ENCODE measurements at regions not wholly inside any gene's neighbourhood (a gene's known extent, or its start where the extent isn't known, plus 50 kb on each side); places are given as distances from the start of the nearest gene placed in this dataset.

DNA sequence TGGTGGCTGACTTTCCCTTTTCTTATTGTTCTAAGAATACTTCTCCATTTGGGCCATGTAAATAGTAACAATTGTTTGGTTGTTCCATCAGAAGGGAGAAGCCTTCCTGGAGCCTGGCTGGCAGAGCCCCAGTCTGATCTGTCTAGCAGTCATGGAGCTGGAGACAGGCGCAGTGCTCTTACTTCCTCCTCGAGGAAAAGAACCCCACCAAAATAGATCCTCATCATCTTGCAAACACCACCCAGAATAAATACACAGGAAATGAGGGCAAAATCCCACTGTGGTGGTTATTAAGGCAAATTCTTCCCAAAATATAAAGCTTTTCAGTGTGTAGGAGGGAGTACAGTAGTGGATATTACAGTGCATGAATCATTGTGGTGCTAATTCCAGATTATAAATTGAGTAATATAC lies 195.1 kb upstream of the SGK1 start:
- no peak overlapping the region for H3K27ac ChIP-seq (ENCODE audit: insufficient read depth, low read depth, low read length, poor library complexity, severe bottlenecking)
- WGBS, 2 experiments = 92 to 100% methylated on average over 1 to 2 of the region's 2 CpGs
- H3K36me3 ChIP-seq (ENCODE audit: control insufficient read depth, insufficient read depth, low read length) = no peaks in the 10 kb centered on the region
- H3K27me3 ChIP-seq (ENCODE audit: control insufficient read depth, insufficient read depth, low read length, poor library complexity, severe bottlenecking) = no peaks in the 10 kb centered on the region
- no peak overlapping the region for H3K4me3 ChIP-seq (ENCODE audit: insufficient read depth, low read depth, low read length)
- H3K9me3 ChIP-seq (ENCODE audit: control insufficient read depth, low read length) = no peaks in the 10 kb centered on the region
- H3K4me1 ChIP-seq (ENCODE audit: control insufficient read depth, insufficient read depth, low read length) = no peaks in the 10 kb centered on the region

DNA sequence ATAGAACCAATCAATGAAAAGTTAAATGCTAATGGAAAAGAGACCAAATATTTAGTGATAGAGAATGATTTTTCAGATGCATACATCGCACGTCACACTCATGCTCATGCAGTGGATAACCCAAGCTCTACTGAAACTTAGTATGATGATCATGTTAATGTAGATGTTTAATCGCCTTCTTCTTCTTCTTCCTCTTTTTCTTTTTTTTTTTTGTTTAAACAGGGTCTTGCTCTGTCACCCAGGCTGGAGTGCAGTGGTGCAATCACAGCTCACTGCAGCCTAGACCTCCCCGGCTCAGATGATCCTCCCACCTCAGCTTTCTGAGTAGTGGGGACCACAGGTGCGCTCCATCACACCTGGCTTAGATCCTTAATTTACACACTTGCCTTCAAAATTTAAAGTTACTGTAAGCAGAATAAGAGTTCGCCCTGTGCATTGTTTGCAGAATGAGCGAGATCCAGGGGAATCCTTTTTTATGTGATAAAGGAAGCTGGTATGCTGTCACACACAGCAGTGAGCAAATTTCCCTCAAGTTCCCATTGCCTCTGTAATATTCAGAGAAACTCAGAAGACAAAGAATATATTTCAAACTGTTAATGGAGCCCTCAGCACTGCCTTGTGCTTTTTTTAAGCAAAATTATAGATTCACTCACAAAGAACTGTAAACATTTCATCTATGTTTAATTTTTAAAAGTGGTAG lies 194.2 kb upstream of the SGK1 start:
- H3K27me3 ChIP-seq (ENCODE audit: control insufficient read depth, insufficient read depth, low read length, poor library complexity, severe bottlenecking) = no peaks in the 10 kb centered on the region
- H3K27ac ChIP-seq (ENCODE audit: insufficient read depth, low read depth, low read length, poor library complexity, severe bottlenecking) = no peak overlapping the region
- H3K4me3 ChIP-seq (ENCODE audit: insufficient read depth, low read depth, low read length) = no peak overlapping the region
- no peaks in the 10 kb centered on the region for H3K9me3 ChIP-seq (ENCODE audit: control insufficient read depth, low read length)
- no peaks in the 10 kb centered on the region for H3K4me1 ChIP-seq (ENCODE audit: control insufficient read depth, insufficient read depth, low read length)
- H3K36me3 ChIP-seq (ENCODE audit: control insufficient read depth, insufficient read depth, low read length) = no peaks in the 10 kb centered on the region
- 93 to 98% methylated on average over 7 of the region's 7 CpGs for WGBS, 2 experiments

DNA sequence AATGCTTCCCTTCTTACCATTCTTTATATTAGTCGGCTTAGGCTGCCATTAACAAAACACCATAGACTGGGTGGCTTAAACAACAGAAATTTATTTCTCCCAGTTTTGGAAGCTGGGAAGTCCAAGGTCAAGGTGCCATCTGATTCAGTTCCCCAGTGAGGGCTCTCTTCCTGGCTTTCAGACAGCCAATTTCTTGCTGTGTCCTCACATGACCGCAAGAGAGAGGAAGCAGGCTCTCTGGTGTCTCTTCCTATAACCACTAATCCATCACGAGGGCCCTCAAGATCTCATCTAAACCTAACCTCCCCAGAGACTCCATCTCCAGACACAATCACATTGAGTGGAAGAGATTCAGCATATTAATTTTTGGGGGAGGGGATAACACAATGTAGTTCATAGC lies 193.0 kb upstream of the SGK1 start:
- Histone ChIP-seq H3K36me3 (ENCODE audit: control insufficient read depth, insufficient read depth, low read length) (no peaks in the 10 kb centered on the region), H3K9me3 (ENCODE audit: control insufficient read depth, low read length) (no peaks in the 10 kb centered on the region), H3K27me3 (ENCODE audit: control insufficient read depth, insufficient read depth, low read length, poor library complexity, severe bottlenecking) (no peaks in the 10 kb centered on the region), H3K27ac (ENCODE audit: insufficient read depth, low read depth, low read length, poor library complexity, severe bottlenecking) (no peak overlapping the region), H3K4me3 (ENCODE audit: insufficient read depth, low read depth, low read length) (no peak overlapping the region), H3K4me1 (ENCODE audit: control insufficient read depth, insufficient read depth, low read length) (no peaks in the 10 kb centered on the region)
- WGBS, 2 experiments = 87 to 94% methylated on average over 3 of the region's 3 CpGs

DNA sequence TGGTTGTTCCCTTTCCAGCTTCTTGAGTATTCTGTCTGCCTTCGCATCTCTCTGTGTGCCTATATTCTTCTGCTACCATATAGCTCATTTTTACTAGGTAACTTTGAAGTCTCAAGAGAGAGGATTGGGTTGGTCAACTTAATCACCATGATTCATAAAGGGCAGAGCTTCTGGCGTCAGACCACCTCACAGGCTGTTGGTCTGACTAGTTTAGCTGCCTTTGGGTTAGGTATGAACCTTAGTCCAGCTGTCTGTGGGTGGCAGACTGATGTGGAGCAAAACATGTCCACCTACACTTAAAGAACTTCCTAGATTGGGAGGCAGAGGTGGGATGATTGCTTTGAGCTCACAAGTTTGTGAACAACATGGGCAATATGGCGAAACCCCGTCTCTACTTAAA lies 192.2 kb upstream of the SGK1 start:
- no peaks in the 10 kb centered on the region for H3K27me3 ChIP-seq (ENCODE audit: control insufficient read depth, insufficient read depth, low read length, poor library complexity, severe bottlenecking)
- no peaks in the 10 kb centered on the region for H3K4me1 ChIP-seq (ENCODE audit: control insufficient read depth, insufficient read depth, low read length)
- no peak overlapping the region for H3K27ac ChIP-seq (ENCODE audit: insufficient read depth, low read depth, low read length, poor library complexity, severe bottlenecking)
- no peak overlapping the region for H3K4me3 ChIP-seq (ENCODE audit: insufficient read depth, low read depth, low read length)
- H3K9me3 ChIP-seq (ENCODE audit: control insufficient read depth, low read length) = no peaks in the 10 kb centered on the region
- 94 to 96% methylated on average over 4 of the region's 4 CpGs for WGBS, 2 experiments
- H3K36me3 ChIP-seq (ENCODE audit: control insufficient read depth, insufficient read depth, low read length) = no peaks in the 10 kb centered on the region

DNA sequence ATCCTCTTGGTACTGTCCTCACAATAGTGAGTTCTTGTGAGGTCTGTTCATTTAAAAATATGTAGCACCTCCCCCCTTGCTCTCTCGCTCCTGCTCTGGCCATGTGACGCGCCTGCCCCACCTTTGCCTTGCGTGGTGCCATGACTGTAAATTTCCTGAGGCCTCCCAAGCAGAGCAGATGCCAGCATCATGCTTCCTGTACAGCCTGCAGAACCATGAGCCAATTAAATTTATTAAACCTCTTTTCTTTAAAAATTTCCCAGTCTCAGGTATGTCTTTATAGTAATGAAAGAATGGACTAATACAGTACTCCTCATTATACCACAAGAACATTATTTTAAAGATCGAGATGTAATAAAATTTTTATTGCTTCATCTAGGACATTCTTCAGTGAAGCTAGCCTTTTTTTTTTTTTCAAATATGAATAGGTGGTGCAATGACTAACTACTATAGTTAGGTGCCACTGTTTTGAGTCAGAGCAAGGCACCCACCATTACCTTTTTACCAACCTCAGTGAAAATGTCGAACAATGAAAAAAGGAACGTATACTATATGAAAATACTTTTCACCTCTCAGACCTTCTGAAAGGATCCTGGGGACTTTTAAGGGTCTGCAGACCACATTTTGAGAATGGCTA lies 191.1 kb upstream of the SGK1 start:
- Histone ChIP-seq H3K9me3 (ENCODE audit: control insufficient read depth, low read length) (no peaks in the 10 kb centered on the region), H3K36me3 (ENCODE audit: control insufficient read depth, insufficient read depth, low read length) (no peaks in the 10 kb centered on the region), H3K27me3 (ENCODE audit: control insufficient read depth, insufficient read depth, low read length, poor library complexity, severe bottlenecking) (no peaks in the 10 kb centered on the region), H3K4me3 (ENCODE audit: insufficient read depth, low read depth, low read length) (no peak overlapping the region), H3K27ac (ENCODE audit: insufficient read depth, low read depth, low read length, poor library complexity, severe bottlenecking) (no peak overlapping the region), H3K4me1 (ENCODE audit: control insufficient read depth, insufficient read depth, low read length) (no peaks in the 10 kb centered on the region)
- WGBS, 2 experiments = 95 to 97% methylated on average over 6 to 7 of the region's 7 CpGs

DNA sequence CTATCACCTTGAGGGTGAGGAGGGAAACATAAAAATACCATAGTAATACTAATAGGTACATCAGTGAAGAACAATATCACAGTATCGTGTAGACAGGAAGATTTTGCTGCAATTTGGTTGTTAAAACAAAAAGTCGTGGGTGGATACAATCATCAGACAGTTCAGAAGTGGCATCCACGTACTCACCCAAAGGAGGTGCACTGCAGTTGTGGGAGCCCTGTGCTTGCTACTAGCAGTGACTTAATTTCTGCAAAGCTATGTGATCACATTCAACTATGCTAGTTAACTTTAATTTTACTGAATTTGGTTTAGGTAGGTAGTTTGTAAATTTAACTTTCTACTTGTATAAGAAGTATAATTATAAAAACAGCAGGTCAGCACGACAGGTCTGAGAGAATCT lies 188.2 kb upstream of the SGK1 start:
- Histone ChIP-seq H3K9me3 (ENCODE audit: control insufficient read depth, low read length) (no peaks in the 10 kb centered on the region), H3K27ac (ENCODE audit: insufficient read depth, low read depth, low read length, poor library complexity, severe bottlenecking) (no peak overlapping the region), H3K27me3 (ENCODE audit: control insufficient read depth, insufficient read depth, low read length, poor library complexity, severe bottlenecking) (no peaks in the 10 kb centered on the region), H3K4me3 (ENCODE audit: insufficient read depth, low read depth, low read length) (no peak overlapping the region), H3K36me3 (ENCODE audit: control insufficient read depth, insufficient read depth, low read length) (no peaks in the 10 kb centered on the region), H3K4me1 (ENCODE audit: control insufficient read depth, insufficient read depth, low read length) (no peaks in the 10 kb centered on the region)
- 91 to 96% methylated on average over 3 of the region's 4 CpGs for WGBS, 2 experiments

DNA sequence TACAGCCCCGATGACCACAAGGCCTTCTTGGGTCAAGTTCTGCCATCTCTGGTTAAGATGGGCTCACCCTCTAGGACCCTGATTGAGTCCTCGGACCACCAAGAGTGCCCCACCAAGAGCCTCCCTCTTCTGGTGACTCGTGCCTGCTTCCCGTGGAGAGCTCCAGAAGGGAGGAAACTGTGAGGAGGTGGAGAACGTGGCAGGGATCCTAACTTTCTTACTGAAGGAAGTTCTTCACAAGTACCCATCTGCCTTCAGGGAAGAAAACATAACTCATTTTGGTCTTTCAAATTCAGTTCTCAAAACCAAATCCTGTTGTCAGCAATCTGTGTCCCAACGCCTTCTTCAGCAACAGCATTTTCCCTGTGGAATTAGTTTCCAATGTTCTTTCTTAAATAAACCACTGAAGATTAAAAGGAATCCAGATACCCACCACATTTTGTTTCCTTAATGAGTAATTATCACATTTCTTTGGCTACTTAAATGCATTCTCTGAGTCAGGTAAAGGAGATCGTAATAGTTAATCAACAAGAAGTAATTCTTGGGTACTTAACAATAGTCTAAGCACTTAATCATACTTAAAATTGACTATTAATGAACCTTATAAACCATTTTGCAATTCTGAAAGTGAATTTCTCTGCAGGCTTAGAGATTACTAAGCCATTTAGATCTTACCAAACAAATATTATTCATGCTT lies 185.8 kb upstream of the SGK1 start:
- no peak overlapping the region for H3K4me3 ChIP-seq (ENCODE audit: insufficient read depth, low read depth, low read length)
- 88 to 95% methylated on average over 6 to 7 of the region's 7 CpGs for WGBS, 2 experiments
- H3K4me1 ChIP-seq (ENCODE audit: control insufficient read depth, insufficient read depth, low read length) = no peaks in the 10 kb centered on the region
- H3K27me3 ChIP-seq (ENCODE audit: control insufficient read depth, insufficient read depth, low read length, poor library complexity, severe bottlenecking) = no peaks in the 10 kb centered on the region
- no peaks in the 10 kb centered on the region for H3K36me3 ChIP-seq (ENCODE audit: control insufficient read depth, insufficient read depth, low read length)
- no peaks in the 10 kb centered on the region for H3K9me3 ChIP-seq (ENCODE audit: control insufficient read depth, low read length)
- H3K27ac ChIP-seq (ENCODE audit: insufficient read depth, low read depth, low read length, poor library complexity, severe bottlenecking) = no peak overlapping the region

DNA sequence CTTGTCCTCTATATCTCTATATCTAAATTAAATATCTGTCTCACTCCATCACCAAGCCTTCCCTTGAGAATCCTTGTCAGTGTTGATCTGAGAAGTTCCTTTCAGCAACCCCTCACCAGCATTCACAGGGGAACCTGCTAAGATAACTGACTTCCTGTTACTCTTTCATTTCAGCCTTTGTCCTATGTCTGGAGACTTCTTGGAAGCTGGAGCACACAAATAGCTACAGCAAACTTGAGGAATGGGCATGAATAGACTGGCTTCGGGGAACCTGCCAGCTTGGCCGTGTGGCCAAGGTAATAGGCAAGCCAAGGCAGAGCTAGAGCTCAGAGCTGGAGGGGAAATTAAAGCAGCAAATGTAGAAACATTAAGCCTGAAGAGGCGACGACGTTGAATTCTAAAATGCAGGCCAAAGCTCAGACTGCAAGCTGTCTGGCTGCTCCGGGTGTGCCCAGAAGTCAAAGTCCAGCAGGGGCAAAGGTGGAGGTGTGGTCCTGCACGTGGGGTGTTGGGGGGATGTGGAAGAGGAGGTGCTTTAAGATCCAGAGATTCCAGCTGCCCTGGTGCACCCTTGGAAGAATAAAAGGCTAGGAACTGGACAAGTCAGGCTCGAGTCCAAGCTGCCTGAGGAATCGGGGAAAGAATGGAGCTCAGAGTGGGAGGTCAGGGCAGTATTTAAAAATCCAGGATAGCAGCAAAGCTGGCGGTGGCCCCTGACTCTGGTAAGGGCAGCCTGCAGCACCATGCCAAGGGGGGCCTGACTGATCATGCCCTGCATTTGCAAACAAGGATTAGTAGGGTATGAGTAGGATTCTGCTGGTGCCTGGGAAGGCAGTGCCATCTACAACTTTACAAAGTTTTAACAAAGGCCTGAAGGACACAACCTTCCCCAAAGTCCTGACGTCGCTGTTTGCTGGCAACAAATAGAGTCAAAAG lies 185.0 kb upstream of the SGK1 start:
- Histone ChIP-seq H3K27ac (ENCODE audit: insufficient read depth, low read depth, low read length, poor library complexity, severe bottlenecking) (no peak overlapping the region), H3K4me3 (ENCODE audit: insufficient read depth, low read depth, low read length) (no peak overlapping the region), H3K27me3 (ENCODE audit: control insufficient read depth, insufficient read depth, low read length, poor library complexity, severe bottlenecking) (no peaks in the 10 kb centered on the region), H3K9me3 (ENCODE audit: control insufficient read depth, low read length) (no peaks in the 10 kb centered on the region), H3K4me1 (ENCODE audit: control insufficient read depth, insufficient read depth, low read length) (no peaks in the 10 kb centered on the region), H3K36me3 (ENCODE audit: control insufficient read depth, insufficient read depth, low read length) (no peaks in the 10 kb centered on the region)
- WGBS, 2 experiments = 91 to 92% methylated on average over 12 of the region's 12 CpGs

DNA sequence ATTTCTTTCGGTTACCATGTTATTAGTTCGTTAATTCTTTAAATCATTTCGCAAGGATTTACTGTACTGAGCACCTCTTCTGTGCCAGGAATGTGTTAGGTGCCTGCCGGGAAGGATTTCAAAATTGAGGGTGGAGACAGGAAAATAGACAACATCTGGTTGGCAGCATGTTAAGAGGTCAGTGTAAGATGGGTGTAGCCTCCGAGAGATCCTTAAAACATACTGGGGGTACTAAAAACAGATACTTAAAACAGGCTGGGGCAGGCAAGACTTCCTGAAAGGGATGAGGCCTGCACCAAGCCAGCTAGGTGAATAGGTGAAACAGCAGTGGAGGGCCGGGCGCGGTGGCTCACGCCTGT lies 178.0 kb upstream of the SGK1 start:
- 86 to 88% methylated on average over 8 to 9 of the region's 9 CpGs for WGBS, 2 experiments

More for the DNA sequence above, 178.0 kb upstream of the SGK1 start:
- Histone ChIP-seq H3K9me3 (ENCODE audit: control insufficient read depth, low read length) (no peaks in the 10 kb centered on the region), H3K27ac (ENCODE audit: insufficient read depth, low read depth, low read length, poor library complexity, severe bottlenecking) (no peak overlapping the region), H3K4me3 (ENCODE audit: insufficient read depth, low read depth, low read length) (no peak overlapping the region), H3K27me3 (ENCODE audit: control insufficient read depth, insufficient read depth, low read length, poor library complexity, severe bottlenecking) (no peaks in the 10 kb centered on the region), H3K4me1 (ENCODE audit: control insufficient read depth, insufficient read depth, low read length) (no peaks in the 10 kb centered on the region), H3K36me3 (ENCODE audit: control insufficient read depth, insufficient read depth, low read length) (no peaks in the 10 kb centered on the region)

Measured in ectodermal cell (in vitro differentiated cells).